Hepatocyte (in vitro differentiated cells): ENCODE measurements at regions not wholly inside any gene's neighbourhood (a gene's known extent, or its start where the extent isn't known, plus 50 kb on each side); places are given as distances from the start of the nearest gene placed in this dataset.

Experiments used
- DNase-seq: peaks from one replicate; pipeline ENCODE4 v3.0.0-alpha.2; 2016; ENCODE audit warnings: low spot score
- H2AFZ ChIP-seq: fragments of 200-600 bp; sonication (generic); 2 replicates; pipeline ENCODE4 v1.6.0; 2016; ENCODE audit warnings: antibody characterized with exemption, mild to moderate bottlenecking
- H3K27ac ChIP-seq: fragments of 200-600 bp; sonication (generic); 2 replicates; pipeline ENCODE4 v1.5.1; 2016; ENCODE audit warnings: mild to moderate bottlenecking
- H3K27me3 ChIP-seq: fragments of 200-600 bp; sonication (generic); 2 replicates; pipeline ENCODE4 v1.6.1; 2016
- H3K36me3 ChIP-seq: fragments of 200-600 bp; sonication (generic); replicated peaks from 2 replicates; pipeline ENCODE4 v1.5.1; 2016; ENCODE audit warnings: low read depth; ENCODE audit not compliant: insufficient read depth
- H3K4me1 ChIP-seq: fragments of 200-600 bp; sonication (generic); 2 replicates; pipeline ENCODE4 v1.5.1; 2016; ENCODE audit warnings: mild to moderate bottlenecking, moderate library complexity; ENCODE audit not compliant: insufficient read depth
- H3K4me2 ChIP-seq: fragments of 200-600 bp; sonication (generic); 2 replicates; pipeline ENCODE4 v1.6.0; 2016
- H3K4me3 ChIP-seq: fragments of 200-600 bp; sonication (generic); 2 replicates; pipeline ENCODE4 v1.5.1; 2016; ENCODE audit warnings: mild to moderate bottlenecking
- H3K79me2 ChIP-seq: fragments of 200-600 bp; sonication (generic); 2 replicates; pipeline ENCODE4 v1.6.0; 2017; ENCODE audit warnings: mild to moderate bottlenecking
- H3K9me2 ChIP-seq: fragments of 200-600 bp; sonication (generic); replicated peaks from 2 replicates; pipeline ENCODE4 v1.6.0; 2017; ENCODE audit warnings: mild to moderate bottlenecking; ENCODE audit not compliant: insufficient read depth
- H3K9me3 ChIP-seq: fragments of 200-600 bp; sonication (generic); 2 replicates; pipeline ENCODE4 v1.5.1; 2016; ENCODE audit warnings: low read depth, mild to moderate bottlenecking
- H4K20me1 ChIP-seq: fragments of 200-600 bp; sonication (generic); 2 replicates; pipeline ENCODE4 v1.6.0; 2016; ENCODE audit warnings: mild to moderate bottlenecking; ENCODE audit not compliant: insufficient read depth, poor library complexity, severe bottlenecking
- EZH2 ChIP-seq: fragments of 200-600 bp; sonication (generic); IDR thresholded peaks from 2 replicates; pipeline ENCODE4 v1.6.1; 2016; ENCODE audit warnings: antibody characterized with exemption, mild to moderate bottlenecking, borderline replicate concordance
- EZH2phosphoT487 ChIP-seq: fragments of 200-600 bp; sonication (generic); IDR thresholded peaks from one replicate; pipeline ENCODE4 v1.6.1; 2018; ENCODE audit warnings: antibody characterized with exemption, mild to moderate bottlenecking, low read depth, moderate library complexity; ENCODE audit not compliant: unreplicated experiment, severe bottlenecking
- WGBS: methylation state at CpG from one replicate; pipeline ENCODE4 v1.1.6; 2016; ENCODE audit warnings: low lambda C conversion rate; ENCODE audit errors: missing lambda C conversion rate; 5-methylcytosine and 5-hydroxymethylcytosine counted together
- TF ChIP-seq, protein P1 (sequence below): fragments of 200-600 bp; sonication (generic); IDR thresholded peaks from 2 replicates; pipeline ENCODE4 v1.5.1; 2016; ENCODE audit warnings: antibody characterized with exemption, mild to moderate bottlenecking; ENCODE audit not compliant: poor library complexity

DNA sequence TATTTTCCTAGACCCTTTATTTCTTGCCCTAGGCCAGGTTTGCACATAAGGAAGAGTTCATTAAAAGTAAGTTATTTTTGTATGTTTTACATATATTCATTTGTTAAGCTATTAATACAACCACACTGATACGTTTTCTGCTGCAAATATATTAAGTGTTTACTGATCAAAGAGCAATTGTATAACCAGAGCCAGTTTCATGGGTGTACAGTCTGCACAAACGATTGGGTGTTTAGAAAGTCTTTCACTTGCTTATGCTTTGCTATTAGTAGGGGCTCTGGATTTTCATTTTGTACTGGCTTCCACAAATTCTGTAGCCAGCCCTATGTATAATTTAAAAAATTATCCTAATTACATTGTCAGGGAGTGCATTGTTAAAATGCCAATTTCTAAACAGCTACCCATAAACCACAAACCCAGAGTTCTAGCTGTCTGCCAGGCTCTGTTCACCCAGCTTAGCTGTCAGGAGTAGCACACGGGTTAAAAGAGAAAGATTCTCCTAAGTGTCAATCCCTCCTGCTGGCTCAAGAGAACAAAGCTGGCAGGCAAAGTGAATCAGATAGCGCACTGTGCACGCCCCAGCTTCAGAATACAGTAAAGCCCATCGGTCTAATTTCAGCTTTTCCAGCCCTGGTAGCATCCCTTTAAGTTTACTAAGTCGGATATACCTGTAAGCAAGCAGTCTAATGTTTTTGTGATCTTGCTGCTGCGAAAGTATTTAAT is 151.0 kb upstream of the LMO3 start:
- peak overlapping the region; percentile 2 for H3K4me2 ChIP-seq
- H4K20me1 ChIP-seq, result no peaks in the 10 kb centered on the region
- TF ChIP-seq EZH2phosphoT487, result no peak
- TF ChIP-seq, protein P1, sequence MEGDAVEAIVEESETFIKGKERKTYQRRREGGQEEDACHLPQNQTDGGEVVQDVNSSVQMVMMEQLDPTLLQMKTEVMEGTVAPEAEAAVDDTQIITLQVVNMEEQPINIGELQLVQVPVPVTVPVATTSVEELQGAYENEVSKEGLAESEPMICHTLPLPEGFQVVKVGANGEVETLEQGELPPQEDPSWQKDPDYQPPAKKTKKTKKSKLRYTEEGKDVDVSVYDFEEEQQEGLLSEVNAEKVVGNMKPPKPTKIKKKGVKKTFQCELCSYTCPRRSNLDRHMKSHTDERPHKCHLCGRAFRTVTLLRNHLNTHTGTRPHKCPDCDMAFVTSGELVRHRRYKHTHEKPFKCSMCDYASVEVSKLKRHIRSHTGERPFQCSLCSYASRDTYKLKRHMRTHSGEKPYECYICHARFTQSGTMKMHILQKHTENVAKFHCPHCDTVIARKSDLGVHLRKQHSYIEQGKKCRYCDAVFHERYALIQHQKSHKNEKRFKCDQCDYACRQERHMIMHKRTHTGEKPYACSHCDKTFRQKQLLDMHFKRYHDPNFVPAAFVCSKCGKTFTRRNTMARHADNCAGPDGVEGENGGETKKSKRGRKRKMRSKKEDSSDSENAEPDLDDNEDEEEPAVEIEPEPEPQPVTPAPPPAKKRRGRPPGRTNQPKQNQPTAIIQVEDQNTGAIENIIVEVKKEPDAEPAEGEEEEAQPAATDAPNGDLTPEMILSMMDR, result no peak
- no peak for TF ChIP-seq EZH2
- WGBS, result 39% methylated on average over 8 of the region's 8 CpGs
- no peaks in the 10 kb centered on the region for H3K36me3 ChIP-seq
- DNase-seq, result no peak
- no peak overlapping the region for H3K4me3 ChIP-seq
- H3K9me3 ChIP-seq, result no peaks in the 10 kb centered on the region
- no peaks in the 10 kb centered on the region for H3K27me3 ChIP-seq
- no peaks in the 10 kb centered on the region for H3K4me1 ChIP-seq
- no peaks in the 10 kb centered on the region for H3K9me2 ChIP-seq
- no peak overlapping the region for H2AFZ ChIP-seq
- no peak overlapping the region for H3K27ac ChIP-seq
- no peaks in the 10 kb centered on the region for H3K79me2 ChIP-seq

GRCh38 chr12:16730772-16731171 is 124.8 kb upstream of the LMO3 start:
- H3K36me3 ChIP-seq, result no peaks in the 10 kb centered on the region
- H3K4me2 ChIP-seq, result no peak overlapping the region
- no peaks in the 10 kb centered on the region for H3K9me3 ChIP-seq
- H3K4me1 ChIP-seq, result no peaks in the 10 kb centered on the region
- no peak for DNase-seq
- WGBS, result 92% methylated on average over 4 of the region's 4 CpGs
- no peak overlapping the region for H3K27ac ChIP-seq
- no peaks in the 10 kb centered on the region for H3K27me3 ChIP-seq
- no peaks in the 10 kb centered on the region for H3K79me2 ChIP-seq
- no peaks in the 10 kb centered on the region for H4K20me1 ChIP-seq
- no peaks in the 10 kb centered on the region for H3K9me2 ChIP-seq
- H3K4me3 ChIP-seq, result no peak overlapping the region
- H2AFZ ChIP-seq, result no peak overlapping the region
- TF ChIP-seq EZH2 (no peak), EZH2phosphoT487 (no peak)
- TF ChIP-seq, protein P1, result no peak

DNA sequence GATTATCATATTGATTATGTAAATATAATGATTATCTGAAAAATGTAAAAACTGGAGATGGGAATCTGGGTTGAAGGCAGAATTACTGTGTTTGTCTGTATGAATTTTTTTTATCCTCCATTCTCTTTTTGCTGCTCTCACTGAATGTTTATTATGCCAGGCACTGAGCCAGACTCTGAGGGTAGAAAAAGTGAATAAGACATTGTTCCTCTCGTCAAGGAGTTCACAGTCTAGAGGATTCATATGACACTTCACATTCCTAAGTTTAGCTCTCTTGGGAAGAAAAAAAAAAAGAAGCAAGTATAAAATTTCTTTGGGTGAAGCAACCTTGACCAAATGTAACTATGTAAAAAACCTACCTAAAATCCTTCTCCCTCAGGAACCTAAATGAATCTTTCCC is 120.9 kb upstream of the LMO3 start:
- no peaks in the 10 kb centered on the region for H3K36me3 ChIP-seq
- H3K9me2 ChIP-seq, result no peaks in the 10 kb centered on the region
- no peak overlapping the region for H3K4me3 ChIP-seq
- TF ChIP-seq EZH2 (no peak), EZH2phosphoT487 (no peak)
- TF ChIP-seq, protein P1, result no peak
- H3K79me2 ChIP-seq, result no peaks in the 10 kb centered on the region
- H4K20me1 ChIP-seq, result no peaks in the 10 kb centered on the region
- 45% methylated on average over 1 of the region's 1 CpG for WGBS
- H3K27me3 ChIP-seq, result no peaks in the 10 kb centered on the region
- no peaks in the 10 kb centered on the region for H3K9me3 ChIP-seq
- no peak overlapping the region for H3K27ac ChIP-seq
- no peak overlapping the region for H3K4me2 ChIP-seq
- no peaks in the 10 kb centered on the region for H3K4me1 ChIP-seq
- H2AFZ ChIP-seq, result no peak overlapping the region
- DNase-seq, result no peak
